ENCODE measurements at regions not wholly inside any gene's neighbourhood (a gene's known extent, or its start where the extent isn't known, plus 50 kb on each side); places are given as distances from the start of the nearest gene placed in this dataset.

DNA sequence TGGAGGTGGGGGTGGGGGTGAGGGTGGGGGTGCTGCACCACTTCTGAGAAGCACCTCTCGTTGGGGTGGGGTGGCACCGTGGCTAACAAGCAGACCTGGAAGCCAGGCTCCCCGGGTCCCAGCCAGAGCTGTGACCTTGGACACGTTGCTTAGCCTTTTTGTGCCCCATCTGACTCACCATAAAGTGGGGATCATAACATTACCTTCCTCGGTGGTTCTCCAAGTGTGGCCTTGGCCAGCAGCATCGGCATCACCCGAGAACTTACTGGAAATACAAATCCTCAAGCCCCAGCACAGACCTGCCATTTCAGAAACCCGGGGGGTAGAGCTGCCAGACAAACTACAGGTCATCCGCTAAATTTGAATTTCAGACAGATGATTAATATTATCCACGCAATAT lies 58.7 kb upstream of the SLC66A3 start:
- DNase-seq (ENCODE audit: low read depth) = no peak
- TF ChIP-seq, protein P1, sequence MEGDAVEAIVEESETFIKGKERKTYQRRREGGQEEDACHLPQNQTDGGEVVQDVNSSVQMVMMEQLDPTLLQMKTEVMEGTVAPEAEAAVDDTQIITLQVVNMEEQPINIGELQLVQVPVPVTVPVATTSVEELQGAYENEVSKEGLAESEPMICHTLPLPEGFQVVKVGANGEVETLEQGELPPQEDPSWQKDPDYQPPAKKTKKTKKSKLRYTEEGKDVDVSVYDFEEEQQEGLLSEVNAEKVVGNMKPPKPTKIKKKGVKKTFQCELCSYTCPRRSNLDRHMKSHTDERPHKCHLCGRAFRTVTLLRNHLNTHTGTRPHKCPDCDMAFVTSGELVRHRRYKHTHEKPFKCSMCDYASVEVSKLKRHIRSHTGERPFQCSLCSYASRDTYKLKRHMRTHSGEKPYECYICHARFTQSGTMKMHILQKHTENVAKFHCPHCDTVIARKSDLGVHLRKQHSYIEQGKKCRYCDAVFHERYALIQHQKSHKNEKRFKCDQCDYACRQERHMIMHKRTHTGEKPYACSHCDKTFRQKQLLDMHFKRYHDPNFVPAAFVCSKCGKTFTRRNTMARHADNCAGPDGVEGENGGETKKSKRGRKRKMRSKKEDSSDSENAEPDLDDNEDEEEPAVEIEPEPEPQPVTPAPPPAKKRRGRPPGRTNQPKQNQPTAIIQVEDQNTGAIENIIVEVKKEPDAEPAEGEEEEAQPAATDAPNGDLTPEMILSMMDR (IDR thresholded peaks at IDR 0.05; ENCODE audit: low read depth, low read length, missing control alignments) = no peak
- no peak overlapping the region for H3K4me3 ChIP-seq (ENCODE audit: low read depth, low read length)

DNA sequence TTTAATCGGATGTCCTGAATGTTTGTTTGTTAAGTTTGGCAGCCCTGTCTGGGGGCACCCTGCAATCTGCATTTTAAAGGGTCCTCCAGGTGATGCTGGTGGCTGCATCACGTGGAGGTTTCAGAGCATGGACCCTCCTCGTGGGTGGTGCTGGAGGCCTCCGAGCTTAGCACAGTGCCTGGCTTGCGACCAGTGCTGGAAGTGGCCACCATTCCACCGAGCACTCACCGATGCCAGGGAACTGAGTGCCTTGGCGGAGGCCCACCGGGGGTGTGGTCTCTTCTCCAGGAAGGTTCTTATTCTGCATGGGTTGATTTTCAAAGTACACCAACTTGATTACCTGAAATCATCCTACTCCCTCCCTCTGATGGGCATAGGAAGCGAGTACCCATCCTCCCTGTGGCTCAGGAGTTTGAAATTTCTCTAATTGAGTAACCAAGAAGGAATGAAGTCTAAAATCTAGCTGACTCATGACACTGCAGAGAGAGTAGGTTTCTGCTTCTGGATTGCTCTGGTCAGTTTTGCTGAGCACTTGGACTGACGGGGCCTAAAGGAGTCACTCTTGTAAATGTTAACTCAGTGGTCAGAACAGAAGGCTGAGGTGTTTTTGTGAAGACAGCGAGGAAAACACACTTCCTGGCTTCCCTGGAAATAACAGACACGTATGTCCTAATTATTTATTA lies 58.1 kb upstream of the SLC66A3 start:
- TF ChIP-seq, protein P1 (IDR thresholded peaks at IDR 0.05; ENCODE audit: low read depth, low read length, missing control alignments) = no peak
- DNase-seq (ENCODE audit: low read depth) = no peak
- H3K4me3 ChIP-seq (ENCODE audit: low read depth, low read length) = no peak overlapping the region

DNA sequence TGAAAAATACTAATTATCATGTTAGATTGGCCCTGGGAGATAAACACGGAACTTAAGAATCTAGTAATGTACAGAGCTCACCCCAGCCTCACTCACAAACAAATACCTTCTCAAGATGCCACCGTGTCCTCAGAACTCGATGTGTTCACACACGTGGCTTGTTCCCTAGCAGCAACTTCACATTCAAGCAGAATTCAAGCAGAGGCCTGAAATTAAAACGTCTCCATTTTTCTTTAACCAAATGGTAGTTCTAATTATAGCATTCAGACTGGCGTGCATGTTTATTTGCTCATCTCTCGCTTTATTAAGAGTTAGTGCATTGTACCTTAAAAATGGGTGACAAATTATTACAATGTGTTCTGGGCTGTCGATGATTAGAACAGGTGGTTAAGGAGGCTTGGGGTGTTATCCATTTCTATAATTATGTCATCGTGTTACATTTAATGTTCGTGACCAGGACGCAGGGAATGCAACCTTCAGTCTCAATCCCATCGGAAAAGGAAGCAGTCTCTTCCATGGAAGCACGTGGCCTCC lies 57.3 kb upstream of the SLC66A3 start:
- DNase-seq (ENCODE audit: low read depth) = no peak
- TF ChIP-seq, protein P1 (IDR thresholded peaks at IDR 0.05; ENCODE audit: low read depth, low read length, missing control alignments) = no peak
- H3K4me3 ChIP-seq (ENCODE audit: low read depth, low read length) = no peak overlapping the region

DNA sequence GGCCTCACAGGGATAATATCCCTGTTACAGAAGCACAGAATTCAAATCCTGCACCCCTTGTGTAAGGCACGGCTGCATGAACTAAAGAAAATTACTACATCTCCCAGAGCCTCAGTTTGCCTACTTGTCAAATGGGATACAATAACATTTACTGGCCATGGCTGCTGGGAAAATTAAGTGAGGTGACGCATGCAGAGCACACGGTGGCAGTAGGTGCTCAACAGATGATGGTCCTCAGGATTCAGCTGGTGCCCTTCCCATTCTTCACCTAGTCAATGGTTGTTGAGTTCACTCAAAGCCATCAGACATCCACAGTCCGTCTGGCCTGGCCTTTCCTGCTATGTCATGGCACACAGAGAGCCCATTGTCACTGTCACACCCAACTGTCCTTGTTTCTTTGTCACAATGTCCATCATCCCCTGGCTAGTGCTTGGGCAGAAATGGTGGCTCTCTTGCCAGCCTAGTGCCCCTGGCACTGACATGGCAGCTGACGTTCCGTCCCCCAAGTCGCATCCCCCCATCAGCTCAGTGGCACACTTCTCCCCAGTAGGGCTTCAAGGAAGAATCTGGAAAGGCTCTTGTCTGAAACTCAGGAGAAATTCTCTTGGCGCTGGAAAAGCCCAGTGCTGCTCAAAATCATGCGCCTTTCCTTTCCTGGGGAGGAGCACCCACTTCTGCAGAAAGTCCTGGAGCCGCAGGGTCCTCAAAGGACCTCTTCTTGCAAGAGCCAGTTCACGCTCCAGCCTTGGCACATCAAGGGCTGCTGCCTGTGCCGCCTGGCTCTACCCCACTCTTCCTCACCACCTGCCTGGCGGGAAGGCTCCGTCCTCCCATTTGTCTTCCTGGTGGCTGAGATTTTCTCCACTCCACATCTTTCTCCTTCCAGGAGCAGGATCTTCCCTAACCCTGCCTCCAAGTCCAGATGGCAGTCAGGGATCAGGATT lies 55.9 kb upstream of the SLC66A3 start:
- DNase-seq (ENCODE audit: low read depth) = no peak
- TF ChIP-seq, protein P1 (IDR thresholded peaks at IDR 0.05; ENCODE audit: low read depth, low read length, missing control alignments) = peak; percentile 30
- H3K4me3 ChIP-seq (ENCODE audit: low read depth, low read length) = no peak overlapping the region

DNA sequence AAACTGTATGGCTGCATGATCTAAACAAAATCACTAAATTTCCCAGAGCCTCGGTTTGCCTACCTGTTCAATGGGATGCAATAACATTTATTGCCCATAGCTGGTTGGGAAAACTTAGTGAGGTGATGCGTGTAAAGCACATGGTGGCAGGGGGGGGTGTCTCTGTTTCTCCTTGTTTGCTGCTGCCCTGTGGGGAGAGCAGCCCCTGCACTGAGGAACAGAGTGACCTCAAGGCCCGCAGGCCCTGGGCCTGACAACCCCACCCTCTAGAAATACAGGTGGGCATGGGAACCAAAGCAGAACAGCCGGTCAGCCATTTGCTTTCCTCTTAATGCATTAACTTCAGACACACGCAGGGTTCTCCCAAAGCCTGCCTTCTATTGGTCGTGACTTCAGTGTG lies 55.1 kb upstream of the SLC66A3 start:
- TF ChIP-seq, protein P1 (IDR thresholded peaks at IDR 0.05; ENCODE audit: low read depth, low read length, missing control alignments) = no peak
- H3K4me3 ChIP-seq (ENCODE audit: low read depth, low read length) = no peak overlapping the region
- DNase-seq (ENCODE audit: low read depth) = no peak

DNA sequence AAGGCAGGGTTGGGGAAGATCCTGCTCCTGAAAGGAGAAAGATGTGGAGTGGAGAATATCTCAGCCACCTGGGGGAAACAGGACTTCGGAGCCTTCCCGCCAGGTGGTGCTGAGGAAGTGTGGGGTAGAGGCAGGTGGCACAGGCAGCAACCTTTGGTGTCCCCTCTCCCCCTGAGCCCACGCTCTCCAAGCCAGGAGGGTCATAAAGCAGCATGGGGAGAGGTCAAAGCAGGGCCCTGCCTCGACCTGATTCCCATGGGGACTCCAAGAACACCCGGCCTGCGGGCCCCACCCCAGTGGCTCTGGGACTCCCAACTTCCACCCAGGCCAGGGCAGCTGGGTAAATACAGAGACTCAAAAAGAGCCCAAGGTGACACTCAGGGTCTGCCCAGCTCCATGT lies 54.3 kb upstream of the SLC66A3 start:
- no peak overlapping the region for H3K4me3 ChIP-seq (ENCODE audit: low read depth, low read length)
- TF ChIP-seq, protein P1 (IDR thresholded peaks at IDR 0.05; ENCODE audit: low read depth, low read length, missing control alignments) = no peak
- DNase-seq (ENCODE audit: low read depth) = no peak
